ENCODE measurements at regions not wholly inside any gene's neighbourhood (a gene's known extent, or its start where the extent isn't known, plus 50 kb on each side); places are given as distances from the start of the nearest gene placed in this dataset.

GRCh38 chr6:119536666-119537065 is 187.1 kb upstream of the MAN1A1 start:
- no peak for TF ChIP-seq CTCF (IDR thresholded peaks at IDR 0.05; ENCODE audit: poor library complexity, severe bottlenecking)
- no peak for TF ChIP-seq POLR2AphosphoS5 (IDR thresholded peaks at IDR 0.05)

Data from neural cell (in vitro differentiated cells).